HG02623 (cell line): ENCODE measurements at regions not wholly inside any gene's neighbourhood (a gene's known extent, or its start where the extent isn't known, plus 50 kb on each side); places are given as distances from the start of the nearest gene placed in this dataset.
"Not testable (repeated sequence)": the region's sequence is repeated elsewhere in the genome, so short reads cannot be mapped to it uniquely, and the experiment has no call there.

Source experiments
- ATAC-seq: cut with Tn5 transposase; IDR thresholded peaks from one replicate; pipeline ENCODE4 v1.9.1; 2021; ENCODE audit warnings: moderate library complexity; ENCODE audit not compliant: unreplicated experiment

DNA sequence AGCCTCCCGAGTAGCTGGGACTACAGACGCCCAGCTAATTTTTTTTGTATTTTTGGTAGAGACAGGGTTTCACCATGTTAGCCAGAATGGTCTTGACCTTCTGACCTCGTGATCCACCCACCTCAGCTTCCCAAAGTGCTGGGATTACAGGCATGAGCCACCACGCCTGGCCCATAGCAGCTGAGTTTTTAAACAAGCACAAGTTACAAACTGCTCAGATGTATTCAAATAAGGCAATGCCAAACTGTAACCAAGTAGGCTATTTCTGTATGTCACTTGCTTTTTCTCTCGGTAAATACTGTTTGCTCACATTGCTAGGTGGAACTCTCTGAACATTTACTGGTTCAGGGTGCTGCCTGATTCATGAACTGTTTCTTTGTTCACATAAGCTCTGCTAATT is 799.3 kb upstream of the NUDT12 start:
- ATAC-seq: no peak

DNA sequence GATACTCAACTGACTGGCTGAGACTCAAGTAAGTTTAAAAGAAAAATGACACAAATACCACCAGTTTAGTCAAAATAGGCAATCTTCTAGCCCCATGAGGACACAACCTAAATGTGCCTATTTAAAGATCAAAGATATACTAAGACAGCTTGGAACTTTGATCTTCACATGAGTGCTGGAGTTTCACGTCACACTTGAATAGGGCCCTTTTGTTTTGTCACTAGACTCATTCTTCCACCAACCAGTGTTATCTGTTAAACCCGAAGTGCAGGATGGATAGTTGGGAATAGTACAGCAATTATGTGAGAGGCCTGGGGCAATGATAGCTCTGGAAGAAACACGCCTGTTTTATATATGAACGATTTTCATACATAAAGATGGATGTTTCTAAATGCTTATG is 792.8 kb upstream of the NUDT12 start:
- no peak for ATAC-seq

DNA sequence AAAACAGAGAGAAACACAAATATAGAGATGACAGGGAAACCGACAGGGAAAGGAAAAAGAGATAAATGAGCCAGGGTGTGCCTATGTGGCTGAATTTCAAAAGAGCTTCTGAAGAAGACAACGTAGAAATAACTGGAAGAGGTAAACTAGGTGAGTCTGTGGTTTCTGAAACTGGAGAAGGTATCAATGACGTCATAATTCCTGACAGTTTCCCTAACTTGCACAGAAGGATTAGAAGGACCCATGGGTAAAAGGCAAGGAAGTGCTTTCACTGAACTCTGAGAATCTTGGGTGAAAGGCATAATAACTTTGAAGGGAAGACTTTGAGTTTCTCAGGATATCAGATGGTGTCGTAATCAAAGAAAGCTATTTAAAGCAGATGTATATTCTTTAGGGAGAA is 790.8 kb upstream of the NUDT12 start:
- ATAC-seq: no peak

DNA sequence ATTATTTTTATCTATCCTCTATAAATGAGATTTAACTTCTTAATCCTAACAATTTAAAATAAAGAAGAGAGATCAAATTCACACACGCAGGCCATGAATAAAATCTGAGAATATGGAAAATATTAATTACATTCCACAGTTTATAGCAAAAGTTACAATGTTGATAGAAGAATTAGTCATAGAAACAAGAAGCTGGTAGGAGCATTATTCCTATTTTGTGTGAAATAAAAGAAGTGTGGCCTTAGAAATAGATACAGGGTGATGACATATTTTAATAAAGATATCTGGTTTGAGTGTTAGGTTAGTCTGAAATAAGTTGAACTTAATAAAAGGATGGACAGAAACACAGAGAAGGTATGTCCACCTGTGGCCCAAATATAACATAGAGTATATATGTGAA is 790.4 kb upstream of the NUDT12 start:
- ATAC-seq: no peak

DNA sequence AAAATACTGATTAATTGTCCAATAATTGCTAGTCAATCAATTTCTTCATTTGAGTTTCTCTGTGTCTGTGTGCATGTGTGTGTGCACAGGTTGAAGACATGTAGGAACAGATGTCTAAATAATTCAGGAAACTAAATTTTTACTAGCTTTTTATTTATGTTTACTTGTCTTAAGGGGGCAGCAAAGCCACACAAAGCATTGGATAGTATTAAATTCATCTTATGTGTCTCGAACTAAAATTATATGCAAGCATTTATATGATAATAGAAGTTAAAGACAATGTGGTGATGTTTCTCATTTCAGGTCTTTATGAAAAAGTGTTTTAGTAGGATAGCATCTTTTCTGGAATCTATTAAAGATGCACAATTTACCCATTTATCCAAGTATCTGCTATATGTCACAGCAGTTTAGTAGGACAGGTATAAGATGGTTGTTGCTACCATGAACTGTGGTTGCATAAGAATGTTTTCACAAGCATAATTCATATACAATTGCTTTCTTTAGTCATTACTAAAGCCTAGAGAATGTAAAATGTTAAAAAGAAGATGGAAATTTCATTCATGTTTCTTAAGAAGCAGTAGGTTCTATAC is 784.6 kb upstream of the NUDT12 start:
- no peak for ATAC-seq

DNA sequence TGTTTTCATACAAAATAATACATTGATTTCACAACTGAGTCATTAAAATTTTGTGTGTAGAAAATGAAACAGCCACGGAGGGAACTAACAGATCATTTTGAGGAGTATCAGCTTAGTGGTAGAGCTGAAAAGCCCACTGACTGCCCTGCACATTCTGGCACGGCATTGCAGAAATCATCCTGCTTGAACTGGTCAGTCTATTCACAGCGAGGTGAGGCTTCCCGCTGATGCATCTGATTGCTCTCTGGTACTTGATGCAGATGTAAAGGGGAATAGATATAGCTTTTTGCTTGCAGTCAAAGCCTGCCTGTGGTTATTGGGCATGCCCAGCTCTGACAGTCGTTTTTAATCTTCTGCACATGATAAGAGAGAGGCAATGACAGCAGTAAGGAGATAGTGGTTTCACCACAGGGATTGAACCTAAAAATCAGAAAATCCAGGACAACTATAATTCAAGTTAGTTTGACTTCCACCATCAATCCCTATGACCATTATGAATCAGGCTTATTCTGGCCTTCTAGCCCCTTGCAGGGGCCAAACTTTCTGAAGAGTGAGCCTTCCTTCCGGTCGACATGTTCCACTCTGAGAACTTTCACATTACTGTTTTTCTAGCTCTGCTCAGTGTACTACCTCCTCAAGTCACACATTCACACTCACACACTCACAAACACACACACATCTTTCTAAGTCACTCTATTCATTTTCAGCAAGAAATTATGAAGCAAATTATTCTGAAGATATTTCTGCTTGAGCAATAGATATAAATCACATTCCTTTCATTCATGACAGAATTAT is 782.8 kb upstream of the NUDT12 start:
- ATAC-seq: no peak

DNA sequence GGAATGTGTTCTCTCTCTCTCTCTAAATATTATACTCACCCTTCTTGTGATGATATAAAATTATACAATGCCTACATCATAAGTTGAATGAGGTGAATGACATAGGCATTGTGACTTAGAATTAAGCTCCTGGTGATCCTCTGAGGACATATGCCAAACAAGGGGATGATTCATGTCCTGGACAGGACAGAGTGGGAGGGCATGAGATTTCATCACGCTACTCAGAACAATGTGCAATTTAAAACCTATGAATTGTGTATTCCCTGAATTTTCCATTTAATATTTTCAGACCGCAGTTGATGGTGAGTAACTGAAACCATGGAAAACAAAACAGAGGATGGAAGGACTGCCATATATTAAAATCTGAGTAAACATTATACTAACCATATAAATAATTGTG is 782.2 kb upstream of the NUDT12 start:
- no peak for ATAC-seq

DNA sequence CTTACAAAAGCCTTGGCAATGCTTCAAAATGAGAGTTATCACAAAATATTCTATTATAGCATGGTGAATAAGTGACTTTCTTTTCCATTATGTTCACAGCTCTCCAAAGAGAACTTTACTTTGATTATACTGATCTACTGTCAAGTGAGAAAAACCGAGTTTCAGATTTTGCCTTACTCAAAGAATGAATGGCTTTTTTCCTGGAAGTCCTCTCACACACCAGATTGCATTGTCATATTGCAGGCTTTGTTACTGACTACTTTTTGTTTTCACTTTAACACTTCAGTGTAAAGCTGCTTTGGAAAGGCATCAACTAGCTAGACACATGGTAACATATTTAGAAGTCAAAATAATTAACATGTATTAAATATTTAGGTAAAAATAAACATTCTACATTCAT is 765.2 kb upstream of the NUDT12 start:
- ATAC-seq: no peak

DNA sequence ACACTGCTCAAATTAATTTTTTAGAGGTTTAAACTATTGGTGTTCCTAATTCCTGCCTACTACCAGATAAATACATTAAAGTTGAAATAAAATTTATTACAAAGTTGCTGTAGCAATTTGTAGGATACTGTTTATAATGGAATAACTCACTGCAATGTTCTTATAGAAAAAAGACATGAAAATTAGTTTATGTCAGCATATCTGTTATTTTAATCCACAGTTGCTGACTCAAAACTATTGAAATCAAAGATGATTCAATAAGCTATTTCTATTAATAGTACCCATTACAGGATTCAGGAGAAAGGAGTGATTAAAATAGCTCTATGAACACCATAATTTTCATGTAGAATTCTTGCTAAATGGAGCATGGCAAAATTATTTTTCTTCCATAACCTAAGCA is 764.4 kb upstream of the NUDT12 start:
- no peak for ATAC-seq

DNA sequence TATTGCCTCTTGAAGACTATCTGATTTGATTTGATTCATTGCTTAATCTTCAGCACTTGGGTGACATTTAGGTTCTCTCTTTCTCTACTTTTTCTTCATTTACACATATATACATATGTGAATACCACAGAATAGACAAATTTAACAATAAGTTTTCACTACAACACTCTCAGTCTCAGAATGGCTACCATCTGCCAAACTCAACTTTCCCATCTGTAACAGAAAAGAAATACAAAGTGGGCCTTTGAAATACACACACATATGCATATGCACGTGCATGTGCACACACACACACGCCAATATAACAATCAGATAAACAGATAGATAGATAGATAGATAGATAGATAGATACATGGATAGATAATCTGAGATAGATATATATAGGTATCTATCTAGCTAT is 762.8 kb upstream of the NUDT12 start:
- ATAC-seq: no peak

DNA sequence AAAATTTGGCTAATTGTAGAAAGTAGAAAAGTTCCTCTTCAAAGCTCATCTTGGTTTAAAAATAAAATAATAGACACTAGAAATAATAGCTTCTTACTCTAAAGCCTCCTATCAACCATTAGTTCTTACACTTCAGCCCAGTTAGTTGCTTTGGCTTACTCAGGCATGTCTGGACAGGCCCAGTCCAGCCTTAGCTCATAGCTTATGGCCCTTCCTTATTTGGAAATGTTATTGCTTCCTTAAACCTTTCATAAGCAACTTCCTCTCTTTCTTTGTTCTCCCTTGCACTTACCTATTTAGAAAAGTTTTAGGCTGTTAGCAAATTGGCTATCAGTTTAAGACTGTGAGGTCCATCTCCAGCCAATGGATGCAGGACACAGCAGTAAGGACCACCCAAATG is 754.1 kb upstream of the NUDT12 start:
- not testable (repeated sequence) for ATAC-seq

DNA sequence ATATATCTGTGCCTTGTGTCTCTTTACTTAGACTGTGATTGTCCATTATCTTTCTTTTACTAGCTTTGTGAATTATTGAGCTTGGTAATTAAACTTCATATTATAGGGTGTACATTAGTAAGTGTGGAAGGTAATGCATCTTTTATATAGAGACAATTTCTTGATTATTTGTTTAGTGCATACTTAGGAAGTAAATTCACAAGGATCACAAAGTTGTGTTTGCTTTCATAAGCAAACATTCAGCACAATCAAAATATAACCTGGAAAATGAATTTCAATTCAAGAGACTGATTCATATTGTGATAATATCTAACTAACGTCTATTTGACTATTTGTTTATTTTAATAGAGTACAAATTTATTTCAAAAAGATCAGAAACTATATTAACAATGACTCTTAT is 749.9 kb upstream of the NUDT12 start:
- no peak for ATAC-seq

DNA sequence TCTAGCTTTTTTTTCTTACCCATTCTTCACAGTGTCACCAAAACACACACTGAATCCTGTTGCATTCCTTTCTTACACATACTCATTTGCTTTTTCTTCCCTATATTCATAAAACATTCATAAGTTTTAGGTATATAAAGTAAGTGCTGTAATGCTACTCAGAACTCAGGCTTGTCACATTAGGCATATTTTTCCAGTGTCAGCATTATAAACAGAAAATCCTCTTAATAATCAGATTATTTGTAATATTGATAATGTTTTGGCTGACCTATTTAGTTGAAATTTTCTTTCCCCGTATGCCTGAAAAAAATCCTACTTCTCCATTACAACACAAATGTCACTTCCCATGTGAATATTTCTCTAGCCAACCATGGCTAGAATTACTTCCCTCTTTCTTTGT is 743.0 kb upstream of the NUDT12 start:
- ATAC-seq: no peak

DNA sequence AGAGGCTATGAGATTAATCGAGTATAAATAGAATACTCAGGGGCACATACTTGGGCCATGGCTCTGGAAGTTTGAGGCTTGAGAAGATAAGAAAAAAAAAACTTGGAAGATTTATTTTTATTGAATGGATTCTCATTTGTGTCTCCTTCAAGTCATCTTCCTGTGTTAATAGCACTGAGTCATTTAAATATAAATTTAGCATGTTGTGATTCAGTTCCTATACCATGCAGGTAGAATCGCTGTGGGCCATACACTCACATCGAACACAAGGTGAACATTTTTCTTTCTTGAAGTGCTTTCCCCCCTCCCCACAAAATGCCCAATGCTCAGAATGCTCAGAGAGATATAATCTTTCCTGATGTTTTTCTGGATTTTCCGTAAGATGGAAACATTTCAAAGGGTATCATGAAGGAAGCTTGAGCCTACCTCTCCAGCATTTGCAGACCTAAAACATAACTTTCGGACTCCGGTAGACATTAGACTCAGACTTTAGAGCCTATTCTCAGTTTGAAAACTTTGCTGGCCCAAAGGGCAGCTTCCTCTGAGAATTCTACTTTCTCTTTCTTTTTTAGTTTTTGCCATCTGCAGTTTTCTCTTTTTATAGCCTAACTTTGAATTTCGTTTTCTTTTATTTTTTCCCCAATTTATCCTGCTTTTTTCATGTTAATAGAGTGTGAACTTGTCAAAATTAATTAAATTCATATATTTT is 737.6 kb upstream of the NUDT12 start:
- ATAC-seq: no peak

DNA sequence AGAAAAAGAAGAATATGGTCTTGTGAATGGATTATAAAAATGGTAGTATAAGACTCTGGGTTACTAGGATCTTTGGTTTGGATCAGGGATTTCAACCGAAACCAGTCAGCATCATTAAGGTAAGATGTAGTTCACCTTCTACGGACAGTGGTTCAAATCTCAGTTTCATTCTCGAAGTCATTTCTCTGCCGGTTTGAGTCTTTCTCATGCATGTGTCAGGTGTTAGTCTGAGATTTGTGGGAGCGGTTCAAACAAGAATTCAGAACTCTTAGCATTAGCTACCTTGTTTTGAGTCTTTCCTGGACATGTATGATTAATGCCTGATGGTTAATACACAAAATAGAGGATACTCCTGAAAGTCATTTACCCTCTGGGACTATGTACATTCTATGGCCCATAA is 735.9 kb upstream of the NUDT12 start:
- no peak for ATAC-seq

DNA sequence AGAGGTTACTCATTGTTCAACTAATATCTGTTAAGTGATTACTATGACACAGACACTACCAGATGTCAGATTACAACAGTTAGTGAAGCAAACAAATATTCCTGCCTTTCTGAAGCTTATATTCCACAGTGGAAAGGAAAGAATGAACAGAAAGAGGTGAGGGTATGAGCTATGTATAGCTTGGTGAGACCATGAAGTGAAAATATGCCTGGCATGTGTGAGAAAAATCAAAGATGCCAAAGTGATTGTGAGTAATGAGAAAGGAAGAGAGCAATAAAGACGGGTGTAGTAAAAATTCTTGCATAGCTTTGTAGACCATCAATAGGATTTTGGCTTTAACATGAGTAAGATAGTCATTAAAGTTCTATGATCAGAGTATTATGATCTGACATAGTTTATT is 734.5 kb upstream of the NUDT12 start:
- ATAC-seq: no peak

DNA sequence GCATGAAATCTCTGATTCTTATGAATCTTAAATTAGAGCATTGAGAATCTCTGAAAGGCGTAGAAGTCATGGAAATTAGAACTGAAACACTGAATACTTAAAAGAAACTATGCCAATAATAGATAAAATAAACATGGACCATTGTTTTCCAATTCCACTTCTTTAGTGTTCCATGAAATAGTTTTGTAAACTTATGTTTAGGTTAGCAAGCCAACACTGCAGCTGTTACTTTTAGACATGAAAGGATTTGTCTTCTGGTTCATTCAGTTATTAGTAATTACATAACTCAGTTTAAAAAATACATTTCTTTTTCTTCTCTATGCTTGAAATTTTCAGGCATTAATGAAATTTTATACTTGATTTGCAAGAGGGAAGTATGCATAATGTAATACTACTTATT is 733.4 kb upstream of the NUDT12 start:
- no peak for ATAC-seq

DNA sequence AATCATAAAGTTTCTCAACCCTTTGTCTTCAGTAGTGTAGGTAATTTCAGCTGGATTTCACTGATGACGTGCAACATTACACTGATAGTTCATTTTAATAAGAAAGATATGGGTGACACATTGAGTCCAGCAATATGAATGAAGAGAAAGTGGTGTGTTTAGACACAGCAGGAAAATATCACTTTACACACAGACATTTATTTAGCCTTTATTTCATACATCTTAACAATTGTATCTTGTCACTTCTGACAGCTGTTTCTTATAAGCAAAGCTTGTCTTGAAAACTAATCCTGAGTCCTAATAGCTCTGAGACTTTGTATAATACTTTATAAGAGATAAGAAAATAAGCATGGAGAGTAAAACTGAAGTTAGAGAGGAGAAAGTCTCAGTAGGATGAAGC is 720.5 kb upstream of the NUDT12 start:
- ATAC-seq: no peak

DNA sequence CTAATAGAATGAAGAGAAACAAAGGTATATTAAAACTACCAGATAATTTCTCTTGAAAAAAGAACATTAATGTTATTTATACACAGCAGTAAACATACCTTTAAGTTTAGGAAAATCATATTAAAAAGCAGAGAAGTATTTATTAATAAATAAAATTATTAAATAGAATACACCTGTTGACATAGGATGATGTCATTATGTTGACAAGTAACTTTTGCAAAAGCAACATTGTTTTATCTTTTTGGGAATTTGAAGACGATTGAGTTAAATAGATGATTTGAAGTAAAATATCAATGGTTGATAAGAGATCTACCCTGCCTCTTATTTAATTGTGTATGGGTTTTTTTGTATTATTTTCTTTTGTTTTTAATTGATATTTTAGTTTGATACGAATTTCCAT is 711.1 kb upstream of the NUDT12 start:
- no peak for ATAC-seq

DNA sequence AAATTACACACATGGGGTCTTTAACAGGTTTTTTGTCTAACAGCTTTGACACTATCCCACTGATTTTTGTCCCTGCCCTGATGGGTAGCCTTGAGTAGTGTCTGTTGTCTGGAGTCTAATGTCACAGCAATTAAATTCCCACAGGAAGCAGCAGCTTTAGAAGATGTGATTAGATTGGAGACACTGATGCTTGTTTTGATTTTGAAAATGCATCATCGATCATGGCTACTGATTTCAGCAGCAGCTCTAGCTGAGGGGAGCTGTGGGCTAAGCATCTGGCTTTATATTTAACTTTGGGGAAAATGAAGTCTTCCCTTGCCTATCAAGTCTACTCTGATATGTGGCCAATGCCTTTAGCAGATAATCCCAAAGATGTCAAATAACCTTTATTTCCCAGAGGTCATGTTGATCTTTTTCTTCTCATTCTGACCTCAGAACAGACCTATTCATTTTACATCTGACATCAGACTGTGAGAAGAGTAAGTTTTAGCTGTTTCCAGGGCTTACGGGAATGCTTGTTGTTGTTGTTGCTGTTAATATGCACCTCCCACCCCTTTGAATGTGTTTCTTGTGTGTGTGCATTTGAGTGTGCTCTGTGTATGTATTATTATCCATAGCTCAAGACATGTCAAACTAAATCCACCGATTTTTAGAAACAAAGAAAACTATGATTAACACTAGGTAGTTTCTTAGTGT is 704.9 kb upstream of the NUDT12 start:
- no peak for ATAC-seq

DNA sequence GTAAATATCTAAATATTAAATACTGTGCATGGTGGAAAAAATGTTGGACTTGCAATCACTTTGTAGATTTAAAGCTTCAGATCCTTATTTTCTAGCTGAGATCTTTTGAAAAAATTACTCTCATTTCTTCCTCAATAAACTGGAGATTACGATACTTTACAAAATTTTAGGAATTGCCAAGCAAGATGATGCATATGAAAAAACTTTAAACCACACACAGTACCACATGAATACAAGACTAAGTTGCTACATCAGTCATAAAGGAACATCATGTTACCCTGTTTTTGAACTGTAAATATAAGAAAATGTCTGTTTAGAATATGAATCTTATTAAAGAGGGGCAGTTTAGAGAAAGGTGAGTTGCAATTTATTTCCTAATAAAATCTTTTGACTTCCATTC is 703.6 kb upstream of the NUDT12 start:
- no peak for ATAC-seq
